PFSK-1 (cell line): ENCODE measurements at regions not wholly inside any gene's neighbourhood (a gene's known extent, or its start where the extent isn't known, plus 50 kb on each side); places are given as distances from the start of the nearest gene placed in this dataset.

Experiments
- POLR2AphosphoS5 ChIP-seq: IDR thresholded peaks from 2 replicates; pipeline ENCODE4 v1.6.1; 2012; ENCODE audit warnings: low read depth, mild to moderate bottlenecking, control low read depth, low read length, moderate library complexity
- SIN3A ChIP-seq: IDR thresholded peaks from 2 replicates; pipeline ENCODE4 v1.6.1; 2012; ENCODE audit warnings: mild to moderate bottlenecking, low read length, moderate library complexity, borderline replicate concordance; ENCODE audit not compliant: insufficient read depth

DNA sequence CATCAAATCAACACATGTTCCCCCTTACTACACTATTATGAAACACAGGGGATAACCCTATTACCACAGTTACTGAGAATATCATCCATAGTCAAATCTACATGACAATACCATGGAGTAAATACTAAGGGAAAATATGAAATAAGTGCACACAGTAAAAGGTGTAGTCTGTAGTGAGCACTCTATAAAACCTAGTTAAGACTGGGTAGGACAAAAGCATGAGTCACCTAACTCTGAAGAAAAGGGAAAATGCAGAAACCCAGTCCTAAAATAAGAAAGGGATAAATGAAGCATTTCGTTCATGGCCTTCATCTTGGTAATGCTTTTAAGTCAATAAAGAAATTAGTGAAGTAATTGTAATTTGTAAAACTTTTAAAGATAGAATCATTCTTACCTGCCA, 65.4 kb upstream of the ACVR2A start:
- no peak for TF ChIP-seq SIN3A
- no peak for TF ChIP-seq POLR2AphosphoS5
